Activated B cell treated with CpG ODN at 0.5 μM for 24 hours (primary cell): ENCODE measurements at regions not wholly inside any gene's neighbourhood (a gene's known extent, or its start where the extent isn't known, plus 50 kb on each side); places are given as distances from the start of the nearest gene placed in this dataset.

ENCODE experiments used
- ATAC-seq: fragments of 200-7000 bp; cut with Tn5 transposase; one replicate; pipeline ENCODE4 v1.10.0; 2021; ENCODE audit warnings: low read depth, mild to moderate bottlenecking, moderate library complexity
- CTCF ChIA-PET: fragments of 350-600 bp; sonication (Branson Sonifier 250); formaldehyde crosslinking; loops from one replicate; lab custom pipeline; 2021; ENCODE audit warnings: antibody characterized with exemption; lab: Charles Lee
- POLR2A ChIA-PET: fragments of 350-600 bp; sonication (Branson Sonifier 250); formaldehyde crosslinking; loops from one replicate; lab custom pipeline; 2021; ENCODE audit warnings: antibody characterized with exemption; lab: Charles Lee
- DNase-seq: peaks from one replicate; pipeline ENCODE4 v3.0.0; 2022
- H3K27ac Mint-ChIP-seq: one replicate; pipeline ENCODE4 v1.8.0; 2020; ENCODE audit warnings: mixed read lengths
- H3K27me3 Mint-ChIP-seq: one replicate; pipeline ENCODE4 v1.8.0; 2021; ENCODE audit warnings: mixed read lengths
- H3K36me3 Mint-ChIP-seq: one replicate; pipeline ENCODE4 v1.8.0; 2021; ENCODE audit warnings: low read depth, mixed read lengths
- H3K4me1 Mint-ChIP-seq: one replicate; pipeline ENCODE4 v1.8.0; 2021; ENCODE audit warnings: mixed read lengths
- H3K4me3 Mint-ChIP-seq: one replicate; pipeline ENCODE4 v1.8.0; 2020; ENCODE audit warnings: mild to moderate bottlenecking, mixed read lengths
- H3K9me3 Mint-ChIP-seq: one replicate; pipeline ENCODE4 v1.8.0; 2020; ENCODE audit warnings: mixed read lengths
- intact Hi-C: fragments of 100-400 bp; cut with micrococcal nuclease; formaldehyde crosslinking; loops from one replicate; pipeline ENCODE4 v1.15.1; 2024
- TF ChIP-seq, protein P1 (sequence below): fragments of 200-600 bp; IDR thresholded peaks from one replicate; pipeline ENCODE4 v1.8.0; 2022; ENCODE audit warnings: antibody characterized with exemption, mild to moderate bottlenecking

DNA sequence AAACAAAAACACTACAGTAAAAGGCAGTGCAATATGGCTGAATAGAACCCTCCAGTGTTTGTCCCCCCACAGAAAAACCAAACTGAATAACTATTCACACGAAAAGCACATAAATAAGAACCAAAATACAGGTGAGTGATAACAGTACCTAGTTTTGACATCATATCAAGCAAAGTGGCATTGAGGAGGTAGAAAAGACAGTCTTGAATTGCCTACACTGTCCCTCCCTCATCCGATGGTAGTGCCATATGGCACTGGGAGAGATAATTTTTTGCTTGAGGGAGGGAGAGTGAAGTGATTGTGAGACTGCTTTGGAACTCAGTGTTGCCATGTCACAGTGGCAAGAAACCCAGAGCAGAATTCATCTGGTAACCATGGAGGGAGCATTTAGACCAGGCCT lies 99.2 kb downstream of the GPR174 start:
- peaks cover 3% of the 10 kb centered on the region for H3K36me3 Mint-ChIP-seq
- no peak for DNase-seq
- H3K27ac Mint-ChIP-seq = no peak overlapping the region
- ChIA-PET CTCF (no interaction called here), POLR2A (no interaction called here)
- TF ChIP-seq, protein P1, sequence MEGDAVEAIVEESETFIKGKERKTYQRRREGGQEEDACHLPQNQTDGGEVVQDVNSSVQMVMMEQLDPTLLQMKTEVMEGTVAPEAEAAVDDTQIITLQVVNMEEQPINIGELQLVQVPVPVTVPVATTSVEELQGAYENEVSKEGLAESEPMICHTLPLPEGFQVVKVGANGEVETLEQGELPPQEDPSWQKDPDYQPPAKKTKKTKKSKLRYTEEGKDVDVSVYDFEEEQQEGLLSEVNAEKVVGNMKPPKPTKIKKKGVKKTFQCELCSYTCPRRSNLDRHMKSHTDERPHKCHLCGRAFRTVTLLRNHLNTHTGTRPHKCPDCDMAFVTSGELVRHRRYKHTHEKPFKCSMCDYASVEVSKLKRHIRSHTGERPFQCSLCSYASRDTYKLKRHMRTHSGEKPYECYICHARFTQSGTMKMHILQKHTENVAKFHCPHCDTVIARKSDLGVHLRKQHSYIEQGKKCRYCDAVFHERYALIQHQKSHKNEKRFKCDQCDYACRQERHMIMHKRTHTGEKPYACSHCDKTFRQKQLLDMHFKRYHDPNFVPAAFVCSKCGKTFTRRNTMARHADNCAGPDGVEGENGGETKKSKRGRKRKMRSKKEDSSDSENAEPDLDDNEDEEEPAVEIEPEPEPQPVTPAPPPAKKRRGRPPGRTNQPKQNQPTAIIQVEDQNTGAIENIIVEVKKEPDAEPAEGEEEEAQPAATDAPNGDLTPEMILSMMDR = no peak
- peaks cover 2% of the 10 kb centered on the region for H3K4me1 Mint-ChIP-seq
- H3K9me3 Mint-ChIP-seq = no peaks in the 10 kb centered on the region
- no peak for ATAC-seq
- H3K27me3 Mint-ChIP-seq = no peaks in the 10 kb centered on the region
- H3K4me3 Mint-ChIP-seq = no peak overlapping the region
- intact Hi-C loops = no loop called here

DNA sequence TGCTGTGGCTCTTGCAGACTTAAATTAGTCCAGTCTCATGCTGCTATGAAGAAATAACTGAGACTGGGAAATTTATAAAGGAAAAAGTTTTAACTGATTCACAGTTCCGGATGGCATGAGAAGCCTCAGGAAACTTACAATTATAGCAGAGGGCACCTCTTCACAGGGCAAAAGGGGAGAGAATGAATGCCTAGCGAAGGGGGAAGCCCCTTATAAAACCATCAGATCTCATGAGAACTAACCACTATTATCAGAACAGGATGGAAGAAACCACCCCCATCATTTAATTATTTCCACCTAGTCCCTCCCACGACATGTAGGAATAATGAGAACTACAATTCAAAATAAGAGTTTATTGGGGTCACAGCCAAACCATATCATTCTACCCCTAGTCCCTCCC lies 91.4 kb downstream of the GPR174 start:
- peaks cover 15% of the 10 kb centered on the region for H3K4me1 Mint-ChIP-seq

DNA sequence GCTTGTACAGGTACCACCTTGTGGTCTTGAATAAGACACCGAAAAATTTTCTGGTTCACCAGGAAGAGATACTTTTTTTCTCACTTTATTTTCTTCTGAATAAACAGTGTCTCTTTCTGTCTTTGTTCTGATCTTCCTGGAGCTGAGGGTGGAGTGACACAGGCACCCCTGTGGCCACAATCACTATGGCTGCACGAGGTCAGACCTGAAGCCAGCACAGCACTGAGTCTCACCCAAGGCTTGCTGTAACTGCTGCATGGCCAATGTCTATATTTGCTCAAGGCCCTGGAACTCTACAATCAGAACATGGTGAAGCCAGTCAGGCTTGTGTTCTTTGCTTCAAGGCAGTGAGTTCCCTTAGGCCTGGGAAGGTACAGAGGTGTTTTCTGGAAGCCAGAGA lies 87.2 kb downstream of the GPR174 start:
- TF ChIP-seq, protein P1 = no peak
- CTCF ChIA-PET = no interaction called here
- intact Hi-C loops = no loop called here
- POLR2A ChIA-PET = no interaction called here
- Mint-ChIP-seq H3K4me3 (no peak overlapping the region), H3K4me1 (peaks cover 12% of the 10 kb centered on the region), H3K27ac (no peak overlapping the region), H3K36me3 (no peaks in the 10 kb centered on the region), H3K9me3 (no peaks in the 10 kb centered on the region), H3K27me3 (no peaks in the 10 kb centered on the region)
- DNase-seq (no peak), ATAC-seq (no peak)

More for the DNA sequence above, 91.4 kb downstream of the GPR174 start:
- CTCF ChIA-PET = no interaction called here
- intact Hi-C loops = no loop called here
- DNase-seq (no peak), ATAC-seq (no peak)
- peaks cover 8% of the 10 kb centered on the region for H3K36me3 Mint-ChIP-seq
- no peaks in the 10 kb centered on the region for H3K27me3 Mint-ChIP-seq
- TF ChIP-seq, protein P1 = no peak
- H3K4me3 Mint-ChIP-seq = no peak overlapping the region
- H3K27ac Mint-ChIP-seq = peak overlapping the region; percentile 30
- no peaks in the 10 kb centered on the region for H3K9me3 Mint-ChIP-seq
- POLR2A ChIA-PET = no interaction called here
